GM19468 (cell line): ENCODE measurements at regions not wholly inside any gene's neighbourhood (a gene's known extent, or its start where the extent isn't known, plus 50 kb on each side); places are given as distances from the start of the nearest gene placed in this dataset.
"Not testable (repeated sequence)": the region's sequence is repeated elsewhere in the genome, so short reads cannot be mapped to it uniquely, and the experiment has no call there.

Experiments used
- ATAC-seq: cut with Tn5 transposase; IDR thresholded peaks from one replicate; pipeline ENCODE4 v1.9.1; 2021; ENCODE audit warnings: mild to moderate bottlenecking, moderate library complexity, moderate number of reproducible peaks; ENCODE audit not compliant: unreplicated experiment; ENCODE audit errors: extremely low read depth

DNA sequence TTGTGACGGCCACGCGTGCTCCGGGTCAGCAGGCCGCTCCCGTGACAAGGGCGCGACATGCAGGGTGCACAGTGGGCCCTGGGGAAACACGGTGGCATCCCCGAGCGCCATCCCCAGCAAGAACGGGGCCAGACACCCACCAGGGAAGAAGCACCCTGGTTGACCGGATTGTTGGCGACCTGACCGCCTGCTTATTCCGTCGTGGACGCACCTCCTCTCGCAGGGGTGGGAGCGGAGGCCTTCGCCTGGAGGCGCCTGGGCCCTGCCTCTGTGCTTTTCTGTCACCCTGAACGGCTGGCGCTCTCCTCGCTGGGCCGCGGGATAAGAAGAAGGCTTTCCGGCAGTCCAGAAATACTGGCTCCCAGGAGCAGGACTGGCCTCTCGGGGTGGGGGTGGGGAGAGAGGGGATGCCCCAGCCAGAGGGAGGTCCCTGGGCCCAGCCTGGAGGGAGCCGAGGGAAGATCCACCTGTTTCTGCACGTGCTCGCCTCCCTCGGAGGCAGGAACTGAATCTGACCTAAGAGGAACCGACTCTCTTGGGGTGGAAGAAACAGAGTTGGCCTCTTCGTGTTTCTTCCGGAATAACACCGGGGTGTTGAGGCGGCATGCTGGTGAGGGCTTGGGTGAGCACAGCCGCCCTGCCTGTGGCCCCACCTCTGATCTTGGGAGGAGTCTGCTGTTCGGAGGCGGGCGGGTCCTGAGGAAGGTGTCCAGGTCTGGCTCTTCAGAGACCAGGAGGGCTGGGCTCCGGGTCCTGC, 4394.2 kb upstream of the TPTE start:
- ATAC-seq: not testable (repeated sequence)

- not testable (repeated sequence) for ATAC-seq
Observed at GRCh38 chr21:6130734-6131133, 4390.6 kb upstream of the TPTE start.

GRCh38 chr21:6133373-6133772, 4388.0 kb upstream of the TPTE start:
- ATAC-seq: not testable (repeated sequence)

DNA sequence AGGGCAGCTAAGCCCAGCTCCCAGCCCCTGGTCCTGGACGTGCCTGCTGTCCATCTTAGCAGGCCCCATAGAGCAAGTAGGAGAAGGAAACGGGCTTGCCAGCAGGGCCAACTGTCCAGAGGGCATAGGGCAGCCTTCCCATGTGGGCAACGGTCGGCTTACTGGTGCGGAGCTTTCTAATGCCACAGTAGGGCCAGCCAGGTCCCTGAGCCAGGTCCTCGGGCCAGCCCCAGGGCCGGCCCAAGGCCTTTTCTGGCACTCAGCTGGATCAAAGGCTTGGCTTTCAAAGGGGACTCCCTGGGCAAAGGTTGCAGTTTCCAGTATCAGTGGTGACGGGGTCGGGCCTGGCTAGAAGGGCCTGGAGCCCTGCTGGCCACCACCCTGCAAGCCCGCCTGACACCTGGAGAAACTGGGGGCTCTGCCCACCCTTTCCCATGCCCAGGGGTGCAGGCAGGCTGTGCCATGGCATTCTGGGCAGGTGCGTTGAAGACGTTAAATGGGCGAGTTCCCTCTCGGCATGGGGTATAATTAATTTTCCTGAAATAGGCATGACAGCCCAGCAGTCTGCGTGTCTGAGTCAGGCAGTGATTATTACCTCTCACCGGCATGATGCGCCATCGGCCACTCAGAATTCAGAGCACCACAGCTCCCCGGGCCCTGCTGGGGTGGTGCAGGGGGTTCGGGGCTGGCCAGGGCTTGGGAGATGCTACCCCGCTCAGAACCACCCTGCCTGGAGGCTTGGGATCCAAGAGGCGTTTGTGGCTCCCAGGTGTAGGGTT, 4387.3 kb upstream of the TPTE start:
- ATAC-seq: not testable (repeated sequence)

DNA sequence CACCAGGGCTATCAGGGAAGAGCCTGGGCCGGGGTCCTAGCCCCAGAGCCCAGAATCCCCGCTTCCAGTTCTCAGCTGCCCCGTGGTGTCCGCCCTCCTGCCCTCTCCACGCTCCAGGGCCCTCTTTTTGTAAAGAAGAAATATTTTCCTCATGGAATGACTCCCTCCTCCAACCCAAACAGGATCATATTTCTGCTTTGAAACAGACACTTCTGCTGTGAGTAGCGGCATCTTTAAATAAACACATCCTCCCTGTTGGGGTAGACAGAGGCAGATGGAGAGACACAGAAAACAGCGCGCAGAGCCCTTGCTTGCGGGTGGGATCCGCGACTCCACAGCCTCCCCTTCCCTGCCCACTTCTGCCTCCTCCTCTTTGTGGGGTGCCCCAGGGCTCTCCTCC, 4384.7 kb upstream of the TPTE start:
- not testable (repeated sequence) for ATAC-seq

DNA sequence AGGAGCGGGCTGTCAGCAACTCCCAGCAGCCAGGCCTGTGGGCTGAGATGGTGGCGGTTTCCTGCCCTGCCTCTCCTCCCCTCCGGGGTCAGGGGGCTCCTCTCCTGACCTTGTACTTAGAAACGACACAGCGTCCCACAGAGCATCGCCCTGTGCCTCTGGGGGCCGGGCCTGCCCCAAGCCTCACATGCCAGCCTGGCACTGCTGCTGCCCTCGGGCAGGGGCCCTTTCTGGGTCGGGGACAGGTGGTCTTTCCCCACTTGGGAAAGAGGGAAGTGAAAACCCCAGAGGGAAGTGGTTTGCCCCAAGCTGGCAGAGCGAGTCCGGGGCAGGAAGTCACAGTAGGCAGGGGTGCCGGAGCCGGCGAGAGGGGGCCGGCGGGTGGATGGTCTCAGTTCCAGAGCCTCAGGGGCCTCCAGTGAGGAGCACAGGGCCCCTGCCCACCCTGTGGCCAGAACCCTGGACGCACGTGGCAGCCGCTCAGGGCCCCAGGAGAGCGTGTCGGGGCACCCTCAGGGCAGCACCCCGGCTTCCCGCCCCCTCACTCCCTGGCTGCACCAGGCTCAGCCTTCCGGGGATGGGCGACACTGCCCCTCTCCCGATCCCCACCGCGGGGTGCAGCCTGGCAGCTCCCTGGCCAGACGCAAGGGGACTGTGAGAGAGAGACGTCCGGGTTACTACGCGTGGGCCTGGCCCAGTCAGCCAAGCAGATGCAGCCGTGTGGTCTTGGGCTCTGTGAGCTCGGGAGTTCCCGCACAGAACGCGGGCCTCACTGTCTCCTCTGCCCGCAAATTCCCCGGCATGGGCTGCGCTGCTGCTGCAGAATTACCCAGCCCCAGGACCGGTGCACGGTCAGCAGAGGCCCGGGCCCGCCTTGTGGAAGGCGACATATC, 4382.9 kb upstream of the TPTE start:
- not testable (repeated sequence) for ATAC-seq

GRCh38 chr21:6139331-6139730, 4382.1 kb upstream of the TPTE start:
- ATAC-seq: not testable (repeated sequence)

DNA sequence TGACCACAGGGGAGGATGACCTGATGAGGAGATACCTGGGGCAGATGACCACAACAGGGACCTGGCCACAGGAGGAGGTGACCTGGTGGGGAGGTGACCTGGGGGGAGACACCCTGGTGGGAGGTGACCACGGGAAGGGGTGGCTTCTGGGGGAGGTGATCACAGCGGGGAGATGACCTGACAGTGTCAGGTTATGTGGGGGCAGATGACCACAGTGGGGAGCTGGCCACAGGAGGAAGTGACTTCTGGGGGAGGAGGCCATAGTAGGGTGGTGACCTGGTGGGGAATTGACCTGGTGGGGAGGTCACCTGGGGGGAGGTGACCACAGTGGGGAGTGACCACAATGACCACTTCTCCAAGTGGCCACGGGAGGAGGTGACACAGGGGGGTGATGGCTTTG, 4381.5 kb upstream of the TPTE start:
- not testable (repeated sequence) for ATAC-seq

- ATAC-seq: not testable (repeated sequence)
Observed at GRCh38 chr21:6140467-6141137, 4380.8 kb upstream of the TPTE start.

- ATAC-seq: not testable (repeated sequence)
Observed at GRCh38 chr21:6141138-6141474, 4380.3 kb upstream of the TPTE start.

GRCh38 chr21:6153154-6153553, 4368.2 kb upstream of the TPTE start:
- ATAC-seq: not testable (repeated sequence)

- ATAC-seq: not testable (repeated sequence)
Observed at GRCh38 chr21:6154524-6155320, 4366.7 kb upstream of the TPTE start.

- not testable (repeated sequence) for ATAC-seq
Observed at GRCh38 chr21:6156712-6157389, 4364.5 kb upstream of the TPTE start.

DNA sequence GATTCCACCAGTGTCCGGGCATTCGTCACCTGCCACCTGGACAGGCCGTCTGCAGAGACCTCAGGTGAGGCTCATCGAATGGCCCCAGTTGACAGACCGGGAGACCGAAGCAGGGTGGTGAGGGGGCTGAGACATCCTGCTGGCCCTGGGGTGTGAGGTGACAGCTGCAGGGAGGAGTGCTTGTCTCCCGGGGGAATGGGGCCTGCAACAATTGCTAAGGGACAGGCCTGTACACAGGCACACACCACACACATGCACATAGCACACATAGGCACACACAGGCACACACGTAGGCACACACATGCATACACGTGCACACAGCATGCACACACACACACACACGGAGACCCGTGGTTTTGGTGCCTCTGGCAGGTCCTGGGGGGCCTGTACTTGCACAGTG, 4363.9 kb upstream of the TPTE start:
- ATAC-seq: not testable (repeated sequence)

- ATAC-seq: not testable (repeated sequence)
Observed at GRCh38 chr21:6158171-6158570, 4363.2 kb upstream of the TPTE start.
